Endothelial cell of umbilical vein (primary cell): ENCODE measurements at regions not wholly inside any gene's neighbourhood (a gene's known extent, or its start where the extent isn't known, plus 50 kb on each side); places are given as distances from the start of the nearest gene placed in this dataset.

Experiments used
- CTCF ChIP-seq, 2 donors: IDR thresholded peaks; 1 replicate in 1 of 2; 2 replicates in 1 of 2; pipeline ENCODE4 v1.5.1; 2011; ENCODE audit warnings: low read length in 2 of 2, mild to moderate bottlenecking in 2 of 2, moderate library complexity in 2 of 2, control low read depth in 1 of 2, inconsistent platforms in 1 of 2, low read depth in 1 of 2; ENCODE audit not compliant: insufficient read depth in 1 of 2; ENCODE audit errors: extremely low read depth in 1 of 2
- EZH2 ChIP-seq: IDR thresholded peaks from 2 replicates; pipeline ENCODE4 v1.6.1; 2012; ENCODE audit warnings: borderline replicate concordance, low read depth, mild to moderate bottlenecking, moderate library complexity, low read length, inconsistent platforms; ENCODE audit not compliant: severe bottlenecking
- POLR2A ChIP-seq: IDR thresholded peaks from 2 replicates; pipeline ENCODE4 v1.6.1; 2012; ENCODE audit warnings: low read depth, mild to moderate bottlenecking, control low read depth, low read length
- POLR2AphosphoS5 ChIP-seq: IDR thresholded peaks from 2 replicates; pipeline ENCODE4 v1.6.1; 2012; ENCODE audit warnings: low read depth, mild to moderate bottlenecking, control low read depth, low read length, moderate library complexity; ENCODE audit not compliant: insufficient read depth
- TF ChIP-seq, protein P1 (sequence below): IDR thresholded peaks from 2 replicates; pipeline ENCODE4 v1.6.1; 2011; ENCODE audit not compliant: insufficient read depth, insufficient read length

GRCh38 chr14:21894003-21894897 is 220.6 kb upstream of the OR4E1 start:
- peak; percentile 57 to 62 for TF ChIP-seq CTCF (IDR thresholded peaks at IDR 0.05; ENCODE audit: extremely low read depth in 1 of 2, insufficient read depth in 1 of 2, low read depth in 1 of 2, low read length in 2 of 2)
- TF ChIP-seq, protein P1, sequence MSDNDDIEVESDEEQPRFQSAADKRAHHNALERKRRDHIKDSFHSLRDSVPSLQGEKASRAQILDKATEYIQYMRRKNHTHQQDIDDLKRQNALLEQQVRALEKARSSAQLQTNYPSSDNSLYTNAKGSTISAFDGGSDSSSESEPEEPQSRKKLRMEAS, result no peak
- TF ChIP-seq POLR2A, result no peak
- no peak for TF ChIP-seq POLR2AphosphoS5
- TF ChIP-seq EZH2, result no peak
